PC-3 (cell line): ENCODE measurements at regions not wholly inside any gene's neighbourhood (a gene's known extent, or its start where the extent isn't known, plus 50 kb on each side); places are given as distances from the start of the nearest gene placed in this dataset.
"Not testable (repeated sequence)": the region's sequence is repeated elsewhere in the genome, so short reads cannot be mapped to it uniquely, and the experiment has no call there.

Experiments used
- EZH2 ChIP-seq: fragments of 300-600 bp; sonication (generic); IDR thresholded peaks from one replicate; pipeline ENCODE4 v1.6.1; 2017; ENCODE audit warnings: antibody characterized with exemption, mild to moderate bottlenecking, low read length; ENCODE audit not compliant: unreplicated experiment
- EZH2phosphoT487 ChIP-seq: fragments of 300-600 bp; sonication (generic); IDR thresholded peaks from 2 replicates; pipeline ENCODE4 v1.6.1; 2018; ENCODE audit warnings: mild to moderate bottlenecking, antibody characterized with exemption, low read length, borderline replicate concordance
- TF ChIP-seq, protein P1 (sequence below): fragments of 300-600 bp; sonication (generic); conservative IDR thresholded peaks from 2 replicates; pipeline ENCODE4 v1.5.1; 2017; ENCODE audit warnings: antibody characterized with exemption, low read depth, mild to moderate bottlenecking, low read length

GRCh38 chr12:56853392-56853978, 80.7 kb downstream of the SDR9C7 start:
- TF ChIP-seq EZH2, EZH2phosphoT487: not testable (repeated sequence)
- TF ChIP-seq, protein P1, sequence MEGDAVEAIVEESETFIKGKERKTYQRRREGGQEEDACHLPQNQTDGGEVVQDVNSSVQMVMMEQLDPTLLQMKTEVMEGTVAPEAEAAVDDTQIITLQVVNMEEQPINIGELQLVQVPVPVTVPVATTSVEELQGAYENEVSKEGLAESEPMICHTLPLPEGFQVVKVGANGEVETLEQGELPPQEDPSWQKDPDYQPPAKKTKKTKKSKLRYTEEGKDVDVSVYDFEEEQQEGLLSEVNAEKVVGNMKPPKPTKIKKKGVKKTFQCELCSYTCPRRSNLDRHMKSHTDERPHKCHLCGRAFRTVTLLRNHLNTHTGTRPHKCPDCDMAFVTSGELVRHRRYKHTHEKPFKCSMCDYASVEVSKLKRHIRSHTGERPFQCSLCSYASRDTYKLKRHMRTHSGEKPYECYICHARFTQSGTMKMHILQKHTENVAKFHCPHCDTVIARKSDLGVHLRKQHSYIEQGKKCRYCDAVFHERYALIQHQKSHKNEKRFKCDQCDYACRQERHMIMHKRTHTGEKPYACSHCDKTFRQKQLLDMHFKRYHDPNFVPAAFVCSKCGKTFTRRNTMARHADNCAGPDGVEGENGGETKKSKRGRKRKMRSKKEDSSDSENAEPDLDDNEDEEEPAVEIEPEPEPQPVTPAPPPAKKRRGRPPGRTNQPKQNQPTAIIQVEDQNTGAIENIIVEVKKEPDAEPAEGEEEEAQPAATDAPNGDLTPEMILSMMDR: not testable (repeated sequence)
